Liver (tissue), 8 donors: ENCODE measurements at regions not wholly inside any gene's neighbourhood (a gene's known extent, or its start where the extent isn't known, plus 50 kb on each side); places are given as distances from the start of the nearest gene placed in this dataset.

Source experiments
- DNase-seq: peaks from one replicate; pipeline ENCODE4 v3.0.0-alpha.2; 2017; ENCODE audit warnings: low spot score
- H3K27ac ChIP-seq, 2 donors: one replicate each; pipeline ENCODE4 v1.7.0; 2013; ENCODE audit warnings: inconsistent platforms in 2 of 2, low read length in 2 of 2, control low read depth in 1 of 2, low read depth in 1 of 2, mild to moderate bottlenecking in 1 of 2
- H3K27me3 ChIP-seq, 4 donors: one replicate each; pipeline versions ENCODE4 v1.6.1 to v1.7.0; 2013; ENCODE audit warnings: low read length in 3 of 4, inconsistent platforms in 1 of 4, mild to moderate bottlenecking in 1 of 4, moderate library complexity in 1 of 4; ENCODE audit not compliant: control insufficient read depth in 4 of 4, insufficient read depth in 4 of 4
- H3K36me3 ChIP-seq, 4 donors: one replicate each; pipeline versions ENCODE4 v1.6.1 to v1.7.0; 2013; ENCODE audit warnings: low read length in 3 of 4, mild to moderate bottlenecking in 3 of 4, low read depth in 1 of 4, moderate library complexity in 1 of 4; ENCODE audit not compliant: control insufficient read depth in 4 of 4, insufficient read depth in 3 of 4
- H3K4me1 ChIP-seq, 4 donors: one replicate each; pipeline versions ENCODE4 v1.6.1 to v1.7.0; 2013; ENCODE audit warnings: low read length in 3 of 4, mild to moderate bottlenecking in 3 of 4, moderate library complexity in 1 of 4; ENCODE audit not compliant: control insufficient read depth in 4 of 4, insufficient read depth in 4 of 4
- H3K4me3 ChIP-seq, 3 donors: one replicate each; pipeline versions ENCODE4 v1.6.1 to v1.7.0; 2013; ENCODE audit warnings: low read length in 3 of 3, control low read depth in 1 of 3, low read depth in 1 of 3, mild to moderate bottlenecking in 1 of 3
- H3K9ac ChIP-seq, 2 donors: one replicate each; pipeline ENCODE4 v1.7.0; 2013; ENCODE audit warnings: low read length in 2 of 2, mild to moderate bottlenecking in 2 of 2, moderate library complexity in 2 of 2, control low read depth in 1 of 2, low read depth in 1 of 2
- H3K9me3 ChIP-seq, 4 donors: one replicate each; pipeline versions ENCODE4 v1.6.1 to v1.7.0; 2013; ENCODE audit warnings: low read length in 3 of 4; ENCODE audit not compliant: control insufficient read depth in 4 of 4
- ATF3 ChIP-seq: IDR thresholded peaks from 2 replicates; pipeline ENCODE4 v1.6.1; 2016; ENCODE audit warnings: antibody characterized with exemption
- FOXA1 ChIP-seq: IDR thresholded peaks from 2 replicates; pipeline ENCODE4 v1.6.1; 2016; ENCODE audit warnings: antibody characterized with exemption
- FOXA2 ChIP-seq: IDR thresholded peaks from 2 replicates; pipeline ENCODE4 v1.6.1; 2016; ENCODE audit warnings: antibody characterized with exemption
- GABPA ChIP-seq, 2 donors: IDR thresholded peaks in 1 of 2; conservative IDR thresholded peaks in 1 of 2; 2 replicates each; pipeline ENCODE4 v1.6.1; 2016; ENCODE audit warnings: antibody characterized with exemption in 2 of 2, mild to moderate bottlenecking in 1 of 2, moderate library complexity in 1 of 2
- HNF4G ChIP-seq: IDR thresholded peaks from 2 replicates; pipeline ENCODE4 v1.6.1; 2016; ENCODE audit warnings: antibody characterized with exemption
- NR2F2 ChIP-seq: IDR thresholded peaks from 2 replicates; pipeline ENCODE4 v1.6.1; 2016; ENCODE audit warnings: antibody characterized with exemption
- REST ChIP-seq: IDR thresholded peaks from 2 replicates; pipeline ENCODE4 v1.6.1; 2016; ENCODE audit warnings: antibody characterized with exemption, mild to moderate bottlenecking
- TAF1 ChIP-seq: conservative IDR thresholded peaks from 2 replicates; pipeline ENCODE4 v1.6.1; 2016; ENCODE audit warnings: antibody characterized with exemption, mild to moderate bottlenecking
- YY1 ChIP-seq: IDR thresholded peaks from 2 replicates; pipeline ENCODE4 v1.6.1; 2016; ENCODE audit warnings: antibody characterized with exemption, mild to moderate bottlenecking
- ZBTB33 ChIP-seq: IDR thresholded peaks from 2 replicates; pipeline ENCODE4 v1.6.1; 2016; ENCODE audit warnings: antibody characterized with exemption
- WGBS: extraction: QIAGEN DNeasy Blood & Tissue Kit; methylation state at CpG from one replicate; pipeline ENCODE4 v1.1.7; 2013; 5-methylcytosine and 5-hydroxymethylcytosine counted together
- TF ChIP-seq, protein P1 (sequence below): fragments of 150-350 bp; IDR thresholded peaks from 2 replicates; pipeline ENCODE4 v1.5.1; 2017; ENCODE audit warnings: improper control_type of control experiment, low read depth, low read length; ENCODE audit not compliant: missing input control
- TF ChIP-seq, protein P2 (sequence below): IDR thresholded peaks from 2 replicates; pipeline ENCODE4 v1.6.1; 2016; ENCODE audit warnings: antibody characterized with exemption
- donor health status: healthy.
- donor health status: healthy.
- donor health status: healthy.
- donor health status: healthy.
- donor health status: healthy.

GRCh38 chr5:38141665-38142064, 116.7 kb upstream of the EGFLAM start:
- Histone ChIP-seq H3K9me3 (no peaks in the 10 kb centered on the region), H3K4me1 (no peaks in the 10 kb centered on the region), H3K4me3 (no peak overlapping the region), H3K27ac (no peak overlapping the region), H3K27me3 (peaks cover 0 to 2% (median 0%) of the 10 kb centered on the region in 4 donors), H3K9ac (no peak overlapping the region), H3K36me3 (no peaks in the 10 kb centered on the region)
- no peak for DNase-seq
- no peak for TF ChIP-seq TAF1
- TF ChIP-seq, protein P1, sequence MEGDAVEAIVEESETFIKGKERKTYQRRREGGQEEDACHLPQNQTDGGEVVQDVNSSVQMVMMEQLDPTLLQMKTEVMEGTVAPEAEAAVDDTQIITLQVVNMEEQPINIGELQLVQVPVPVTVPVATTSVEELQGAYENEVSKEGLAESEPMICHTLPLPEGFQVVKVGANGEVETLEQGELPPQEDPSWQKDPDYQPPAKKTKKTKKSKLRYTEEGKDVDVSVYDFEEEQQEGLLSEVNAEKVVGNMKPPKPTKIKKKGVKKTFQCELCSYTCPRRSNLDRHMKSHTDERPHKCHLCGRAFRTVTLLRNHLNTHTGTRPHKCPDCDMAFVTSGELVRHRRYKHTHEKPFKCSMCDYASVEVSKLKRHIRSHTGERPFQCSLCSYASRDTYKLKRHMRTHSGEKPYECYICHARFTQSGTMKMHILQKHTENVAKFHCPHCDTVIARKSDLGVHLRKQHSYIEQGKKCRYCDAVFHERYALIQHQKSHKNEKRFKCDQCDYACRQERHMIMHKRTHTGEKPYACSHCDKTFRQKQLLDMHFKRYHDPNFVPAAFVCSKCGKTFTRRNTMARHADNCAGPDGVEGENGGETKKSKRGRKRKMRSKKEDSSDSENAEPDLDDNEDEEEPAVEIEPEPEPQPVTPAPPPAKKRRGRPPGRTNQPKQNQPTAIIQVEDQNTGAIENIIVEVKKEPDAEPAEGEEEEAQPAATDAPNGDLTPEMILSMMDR = no peak
- no peak for TF ChIP-seq GABPA (IDR thresholded peaks at IDR 0.05 in 1 of 2, conservative IDR thresholded peaks at IDR 0.05 in 1 of 2)
- TF ChIP-seq, protein P2, sequence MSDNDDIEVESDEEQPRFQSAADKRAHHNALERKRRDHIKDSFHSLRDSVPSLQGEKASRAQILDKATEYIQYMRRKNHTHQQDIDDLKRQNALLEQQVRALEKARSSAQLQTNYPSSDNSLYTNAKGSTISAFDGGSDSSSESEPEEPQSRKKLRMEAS = no peak
- TF ChIP-seq ATF3 = no peak
- 97% methylated on average over 1 of the region's 1 CpG for WGBS

DNA sequence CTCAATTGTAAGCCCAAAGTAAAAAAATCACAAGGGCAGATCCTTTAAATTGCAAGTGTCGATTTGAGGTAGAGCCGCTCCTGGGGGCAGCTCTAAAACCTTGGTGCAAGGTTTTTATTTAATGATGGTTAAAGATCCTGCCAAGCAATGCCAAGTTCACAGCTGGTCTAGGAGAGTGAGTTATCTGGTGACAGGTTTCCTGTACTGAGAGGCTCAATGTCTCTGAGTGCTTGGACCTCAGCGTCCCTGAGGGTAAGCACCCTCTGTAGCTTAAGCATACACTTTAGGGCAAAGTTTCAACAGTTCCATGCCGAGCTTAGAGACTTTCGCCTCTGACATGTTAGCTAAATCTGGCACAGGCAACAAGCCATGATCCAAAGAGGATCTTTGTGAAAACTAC, 119.8 kb upstream of the EGFLAM start:
- Histone ChIP-seq H3K4me3 (no peak overlapping the region), H3K27me3 (no peaks in the 10 kb centered on the region), H3K9me3 (no peaks in the 10 kb centered on the region), H3K4me1 (no peaks in the 10 kb centered on the region), H3K36me3 (no peaks in the 10 kb centered on the region), H3K9ac (no peak overlapping the region), H3K27ac (no peak overlapping the region)
- 64% methylated on average over 5 of the region's 5 CpGs for whole genome bisulfite sequencing
- no peak for DNase-seq
- TF ChIP-seq HNF4G = no peak
- TF ChIP-seq NR2F2 = no peak
- no peak for TF ChIP-seq REST
- TF ChIP-seq, protein P1 = no peak
- no peak for TF ChIP-seq FOXA1
- TF ChIP-seq, protein P2 = no peak
- TF ChIP-seq FOXA2 = no peak
- TF ChIP-seq TAF1 = no peak
- no peak for TF ChIP-seq GABPA (IDR thresholded peaks at IDR 0.05 in 1 of 2, conservative IDR thresholded peaks at IDR 0.05 in 1 of 2)
- no peak for TF ChIP-seq YY1
- TF ChIP-seq ZBTB33 = no peak
